GM19240 (cell line): ENCODE measurements at regions not wholly inside any gene's neighbourhood (a gene's known extent, or its start where the extent isn't known, plus 50 kb on each side); places are given as distances from the start of the nearest gene placed in this dataset.
"Not testable (repeated sequence)": the region's sequence is repeated elsewhere in the genome, so short reads cannot be mapped to it uniquely, and the experiment has no call there.

Source experiments
- DNase-seq: peaks from one replicate; pipeline ENCODE4 v3.0.0; 2011; ENCODE audit warnings: low spot score; ENCODE audit not compliant: insufficient read length

- DNase-seq, result no peak
These were observed 185.1 kb downstream of the ETNK1 start for GRCh38 chr12:22810036-22810435.

- DNase-seq, result no peak
These were observed 187.6 kb downstream of the ETNK1 start for GRCh38 chr12:22812531-22812930.

DNA sequence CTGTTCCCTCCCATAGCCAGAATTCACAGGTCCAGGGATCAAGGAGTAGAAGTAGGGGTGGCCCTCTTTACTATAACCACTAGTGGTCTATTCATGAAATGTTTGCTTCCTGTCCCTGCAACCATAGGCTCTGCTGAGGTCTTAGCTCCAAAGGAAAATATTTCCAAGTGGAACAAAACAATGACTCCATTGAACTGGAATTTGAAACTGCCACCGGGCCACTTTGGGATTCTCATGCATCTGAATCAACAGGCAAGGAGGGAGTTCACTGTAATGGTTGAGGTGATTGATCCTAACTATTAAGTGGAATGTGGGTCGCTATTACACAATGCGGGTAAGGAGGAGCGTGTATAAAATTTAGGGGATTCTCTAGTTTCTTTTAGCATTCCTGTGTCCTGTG, 197.0 kb downstream of the ETNK1 start:
- DNase-seq, result no peak

DNA sequence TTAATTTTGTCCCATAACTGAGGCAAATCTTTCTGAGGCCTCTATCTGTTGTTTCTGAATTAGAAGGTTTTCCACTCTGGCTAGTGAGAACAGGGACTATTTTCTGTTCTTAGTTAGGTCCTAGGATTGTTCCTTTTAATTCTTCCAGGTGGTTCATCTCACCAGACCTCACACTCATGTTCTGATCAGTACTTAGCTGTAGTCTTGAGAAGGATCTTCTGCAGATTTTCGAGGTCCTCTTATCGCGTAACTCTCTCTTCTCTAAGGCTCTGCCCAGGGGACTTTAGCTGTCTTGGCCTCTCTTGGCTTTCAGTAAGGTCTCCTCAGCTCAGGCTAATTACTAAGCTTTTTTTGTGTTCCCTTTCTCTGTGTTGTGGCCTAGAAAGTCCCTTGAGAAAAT, 201.1 kb downstream of the ETNK1 start:
- no peak for DNase-seq

DNA sequence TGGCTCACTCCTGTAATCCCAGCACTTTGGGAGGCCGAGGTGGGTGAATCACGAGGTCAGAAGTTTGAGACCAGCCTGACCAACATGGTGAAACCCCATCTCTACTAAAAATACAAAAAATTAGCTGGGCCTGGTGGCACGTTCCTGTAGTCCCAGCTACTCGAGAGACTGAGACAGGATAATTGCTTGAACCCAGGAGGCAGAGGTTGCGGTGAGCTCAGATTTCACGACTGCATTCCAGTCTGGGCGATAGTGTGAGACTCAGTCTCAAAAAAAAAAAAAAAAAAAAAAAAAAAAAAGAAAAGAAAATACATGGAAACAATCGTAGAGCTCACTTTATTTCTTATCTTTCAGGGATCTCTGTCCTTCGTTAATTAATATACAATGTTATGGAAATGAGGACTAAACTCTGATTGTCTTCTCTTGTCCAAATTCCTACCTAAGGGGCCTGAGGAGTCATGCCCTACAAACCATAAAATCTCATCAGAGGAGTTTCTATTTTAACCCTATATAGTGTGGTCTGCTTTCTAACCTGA, 201.5 kb downstream of the ETNK1 start:
- not testable (repeated sequence) for DNase-seq

GRCh38 chr12:22828066-22828465, 203.1 kb downstream of the ETNK1 start:
- DNase-seq, result no peak

GRCh38 chr12:22835431-22835830, 210.5 kb downstream of the ETNK1 start:
- no peak for DNase-seq

DNA sequence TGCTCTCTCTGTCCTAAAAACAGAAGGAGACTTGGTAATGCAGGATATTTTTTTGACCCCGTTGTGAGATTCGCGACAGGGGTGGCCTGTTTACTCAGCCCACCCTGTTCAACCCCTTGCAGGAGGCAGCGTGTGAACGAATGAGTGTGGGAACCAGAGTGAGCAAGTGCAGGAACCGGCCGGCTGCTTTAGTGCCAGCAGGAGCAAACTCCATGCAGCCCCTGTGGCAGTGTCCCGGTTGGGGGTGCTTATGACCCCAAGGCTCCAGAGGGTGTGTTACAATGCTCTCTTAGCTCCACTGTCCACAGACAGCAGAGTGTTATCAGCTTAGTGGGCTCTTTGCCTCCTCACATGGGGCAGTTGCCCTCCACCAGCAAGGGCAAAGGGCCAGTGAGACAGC, 225.2 kb downstream of the ETNK1 start:
- no peak for DNase-seq

DNA sequence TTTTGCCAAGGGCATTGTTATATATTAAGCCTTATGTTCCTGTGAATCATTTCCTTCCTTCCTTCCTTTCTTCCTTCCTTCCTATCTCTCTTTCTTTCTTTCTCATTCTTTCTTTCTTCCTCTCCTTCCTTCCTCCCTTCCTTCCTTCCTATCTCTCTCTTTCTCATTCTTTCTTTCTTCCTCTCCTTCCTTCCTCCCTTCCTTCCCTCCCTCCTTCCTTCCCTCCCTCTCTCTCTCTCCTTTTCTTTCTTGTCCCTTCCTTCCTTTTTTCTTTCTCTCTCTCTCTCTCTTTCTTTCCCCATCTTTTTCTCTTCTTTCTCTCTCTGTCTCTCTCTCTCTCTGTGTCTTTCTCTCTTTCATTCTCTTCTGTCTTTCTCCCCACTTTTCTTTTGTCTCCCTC, 226.6 kb downstream of the ETNK1 start:
- DNase-seq, result no peak

DNA sequence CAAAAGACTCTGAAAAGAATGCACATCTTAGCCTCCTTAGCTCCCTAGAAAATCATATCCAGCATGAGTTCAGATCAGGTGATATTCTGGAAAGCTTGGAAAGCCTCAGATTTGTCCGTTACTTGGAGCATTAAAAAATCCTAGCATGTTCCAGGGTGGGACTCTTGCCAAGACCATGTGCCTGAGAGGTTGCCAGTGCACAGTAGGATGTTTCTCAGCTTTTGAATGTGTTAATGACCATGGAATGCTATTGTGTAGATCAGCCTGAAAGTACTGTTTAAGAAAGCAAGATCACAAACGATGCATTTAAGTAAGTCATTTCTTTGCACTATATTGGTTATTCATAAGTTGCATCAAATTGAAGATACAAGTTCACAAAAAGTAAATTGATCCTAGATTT, 230.5 kb downstream of the ETNK1 start:
- DNase-seq, result no peak

GRCh38 chr12:22856178-22856577, 231.2 kb downstream of the ETNK1 start:
- no peak for DNase-seq

DNA sequence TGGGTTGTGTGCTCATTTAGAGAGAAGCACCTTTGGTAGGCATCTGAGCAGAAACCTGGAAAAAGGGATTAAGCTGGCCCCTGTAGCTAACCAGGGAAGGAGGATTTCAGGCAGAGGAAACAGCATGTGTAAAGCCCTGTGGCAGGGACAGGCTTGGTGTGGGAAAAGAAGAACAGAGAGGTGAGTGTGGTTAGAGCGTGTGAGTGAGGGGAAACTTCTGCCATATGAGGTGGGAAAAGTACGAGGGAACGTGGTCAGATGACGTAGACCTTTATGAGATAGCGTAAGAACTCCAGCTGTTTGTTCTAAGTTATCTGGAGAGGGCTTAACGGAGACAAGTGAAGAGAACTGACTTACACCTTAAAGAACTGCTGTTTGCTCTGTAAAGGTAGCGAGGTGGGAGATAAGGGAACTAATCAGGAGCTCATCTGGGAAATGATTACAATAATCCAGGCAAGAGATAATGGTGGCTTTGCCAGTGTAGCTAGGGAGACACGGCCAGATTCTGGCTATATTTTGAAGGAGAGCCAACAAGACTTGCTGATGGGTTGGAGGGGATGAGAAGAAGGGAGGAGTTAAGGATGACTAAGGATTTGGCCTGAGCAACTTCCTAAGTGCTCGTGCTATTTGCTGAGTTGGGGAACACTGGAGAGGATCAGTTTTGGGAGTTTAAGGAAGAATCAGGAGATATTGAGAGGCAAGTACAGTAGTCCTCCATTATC, 234.0 kb downstream of the ETNK1 start:
- DNase-seq, result no peak

- no peak for DNase-seq
These were observed 236.0 kb downstream of the ETNK1 start for GRCh38 chr12:22860926-22861325.

- no peak for DNase-seq
These were observed 240.9 kb downstream of the ETNK1 start for GRCh38 chr12:22865822-22866221.

DNA sequence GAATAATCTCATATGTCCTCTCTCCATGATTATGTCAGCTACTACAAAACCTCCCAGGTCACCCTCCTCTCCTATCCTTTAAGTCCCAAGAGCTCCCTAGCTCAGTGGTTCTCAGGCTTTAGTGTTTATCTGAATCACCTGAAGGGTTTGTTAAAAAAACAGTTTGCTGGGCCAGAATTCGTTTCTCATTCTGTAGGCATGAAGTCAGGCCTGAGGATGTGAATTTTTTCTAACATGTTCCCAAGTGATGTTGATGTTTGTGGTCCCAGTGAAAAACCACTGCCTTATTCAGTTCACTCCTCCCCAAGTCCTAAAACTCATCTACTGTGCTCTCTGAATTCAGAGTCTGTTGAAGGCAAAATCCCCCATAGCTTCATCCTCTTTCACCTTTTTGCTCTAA, 241.4 kb downstream of the ETNK1 start:
- DNase-seq, result no peak

DNA sequence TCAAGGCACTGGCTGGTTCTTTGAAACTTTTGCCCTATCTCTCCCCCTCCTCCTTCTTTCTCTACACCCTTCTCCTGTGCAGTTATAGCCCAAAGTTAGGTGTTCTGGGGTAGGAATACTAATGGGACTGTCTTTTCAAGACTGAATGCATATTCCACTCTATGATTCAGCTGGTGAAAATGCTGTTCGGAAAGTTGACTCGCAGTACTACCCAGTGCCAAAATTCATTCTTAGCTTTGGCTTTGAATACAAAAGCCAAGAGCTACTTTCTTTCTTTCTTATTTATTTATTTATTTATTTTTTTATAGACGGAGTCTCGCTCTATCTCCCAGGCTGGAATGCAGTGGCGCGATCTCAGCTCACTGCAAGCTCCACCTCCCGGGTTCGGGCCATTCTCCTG, 249.2 kb downstream of the ETNK1 start:
- no peak for DNase-seq

- no peak for DNase-seq
These were observed 251.3 kb downstream of the ETNK1 start for GRCh38 chr12:22876262-22876661.

DNA sequence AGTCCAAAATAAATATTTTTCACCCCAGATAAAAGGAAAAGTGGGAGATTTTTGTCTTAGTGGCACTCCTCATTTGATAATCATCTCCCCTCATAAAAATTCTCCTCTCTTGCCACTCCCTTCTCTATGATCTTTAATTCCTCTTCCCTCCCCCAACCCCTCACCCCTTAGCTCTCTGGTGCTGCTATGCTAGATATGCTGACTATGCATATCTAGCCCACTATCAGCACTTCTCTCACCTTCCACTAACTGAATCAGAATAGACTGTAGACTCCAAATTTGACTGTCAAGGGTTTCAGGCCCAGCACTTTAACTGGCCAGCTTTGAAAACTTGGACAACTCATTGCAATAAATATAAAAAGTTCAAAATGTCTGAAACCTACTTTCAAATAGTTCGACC, 254.2 kb downstream of the ETNK1 start:
- DNase-seq, result no peak

DNA sequence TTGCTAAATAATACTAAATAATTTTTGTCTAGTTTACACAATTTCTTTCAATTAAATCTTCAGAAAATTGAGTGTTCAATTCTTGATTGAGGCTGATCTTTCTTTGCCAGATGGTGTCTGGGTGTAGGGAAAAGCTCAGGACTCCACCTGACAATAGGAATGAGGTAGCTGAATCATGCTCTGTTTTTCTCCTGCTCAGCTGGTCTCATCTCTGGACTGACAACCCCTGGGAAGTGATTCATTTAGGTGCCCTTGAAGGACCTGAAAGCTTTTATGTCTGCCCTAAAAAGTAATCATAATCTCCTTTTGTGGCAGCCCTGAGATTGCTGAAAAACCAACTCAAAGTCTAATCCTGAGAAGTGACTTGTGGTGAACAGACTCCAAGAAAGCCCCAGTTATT, 255.4 kb downstream of the ETNK1 start:
- no peak for DNase-seq

DNA sequence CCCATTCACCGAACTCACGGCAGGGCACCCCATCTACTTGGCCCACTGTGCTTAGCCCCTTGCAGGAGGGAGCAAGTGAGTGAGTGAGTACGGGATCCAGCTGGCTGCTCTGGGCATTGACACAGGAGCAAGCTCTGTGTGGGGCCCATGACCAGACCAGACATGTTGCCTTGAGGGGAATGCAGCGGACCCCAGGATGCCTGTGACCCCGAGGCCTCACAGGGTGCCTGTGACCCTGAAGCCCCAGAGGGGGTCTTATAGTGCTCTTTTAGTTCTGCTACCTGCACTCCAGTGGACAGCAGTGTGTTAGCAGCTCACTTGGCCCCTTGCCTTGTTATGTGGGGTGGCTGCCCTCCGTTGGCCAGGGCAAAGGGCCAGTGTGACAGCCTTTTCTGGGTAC, 255.8 kb downstream of the ETNK1 start:
- no peak for DNase-seq

- no peak for DNase-seq
These were observed 257.0 kb downstream of the ETNK1 start for GRCh38 chr12:22881878-22882385.

- DNase-seq, result no peak
These were observed 257.6 kb downstream of the ETNK1 start for GRCh38 chr12:22882559-22882958.

- DNase-seq, result no peak
These were observed 268.9 kb downstream of the ETNK1 start for GRCh38 chr12:22893878-22894277.
